A549 (cell line): ENCODE measurements at regions not wholly inside any gene's neighbourhood (a gene's known extent, or its start where the extent isn't known, plus 50 kb on each side); places are given as distances from the start of the nearest gene placed in this dataset.

ENCODE experiments used
- ATAC-seq, 2 experiments: fragments of 200-7000 bp in 1 of 2; fragments of >200 bp in 1 of 2; cut with Nextera tagmentation in 1 of 2; cut with Tn5 transposase in 1 of 2; 3 replicates each; pipeline versions ENCODE4 v1.8.0 to v1.9.1; 2018 to 2020; ENCODE audit warnings: mild to moderate bottlenecking in 1 of 2, moderate library complexity in 1 of 2
- CTCF ChIA-PET: fragments of 300-600 bp; sonication (Branson Sonifier 250); formaldehyde crosslinking; extraction: SDS; loops from one replicate; lab custom pipeline; 2021; ENCODE audit warnings: antibody characterized with exemption, inconsistent platforms; lab: Yijun Ruan, JAX
- POLR2A ChIA-PET: fragments of 350-600 bp; formaldehyde crosslinking; extraction: SDS; loops from one replicate; lab custom pipeline; 2021; ENCODE audit warnings: antibody characterized with exemption, inconsistent platforms; lab: Yijun Ruan, JAX
- DNase-seq, 2 experiments: peaks; one replicate each; pipeline versions ENCODE4 v3.0.0 to v3.0.0-alpha.2; 2011 to 2016; ENCODE audit warnings: low read depth in 1 of 2, low spot score in 1 of 2
- FAIRE-seq: peaks from 2 replicates; lab custom pipeline; 2011; peaks lifted over from hg19 to GRCh38; lab: Jason Lieb, UNC
- H3K27ac ChIP-seq, 2 experiments: fragments of >200 bp; sonication (Bioruptor Twin); formaldehyde crosslinking; 3 replicates each; pipeline ENCODE4 v1.5.1; 2016 to 2017
- H3K4me1 ChIP-seq: fragments of >200 bp; sonication (Bioruptor Twin); formaldehyde crosslinking; 3 replicates; pipeline ENCODE4 v1.6.1; 2016
- H3K4me2 ChIP-seq: fragments of >200 bp; sonication (Bioruptor Twin); formaldehyde crosslinking; 3 replicates; pipeline ENCODE4 v1.6.1; 2016
- H3K4me3 ChIP-seq: fragments of >200 bp; sonication (Bioruptor Twin); formaldehyde crosslinking; 3 replicates; pipeline ENCODE4 v1.5.1; 2016
- H3K9me3 ChIP-seq: fragments of >200 bp; sonication (Bioruptor Twin); formaldehyde crosslinking; 3 replicates; pipeline ENCODE4 v1.6.1; 2016
- CBX8 ChIP-seq: fragments of 200-600 bp; sonication (generic); IDR thresholded peaks from 2 replicates; pipeline ENCODE4 v1.6.1; 2016
- CHD4 ChIP-seq: fragments of 200-600 bp; sonication (generic); IDR thresholded peaks from 2 replicates; pipeline ENCODE4 v1.6.1; 2016; ENCODE audit warnings: antibody characterized with exemption, mild to moderate bottlenecking, borderline replicate concordance
- EHMT2 ChIP-seq: fragments of 200-600 bp; sonication (generic); IDR thresholded peaks from 2 replicates; pipeline ENCODE4 v1.6.1; 2016; ENCODE audit warnings: antibody characterized with exemption, low read depth, mild to moderate bottlenecking, moderate library complexity
- ESRRA ChIP-seq: fragments of 150-350 bp; IDR thresholded peaks from 2 replicates; pipeline ENCODE4 v1.6.1; 2014; ENCODE audit warnings: mild to moderate bottlenecking, low read length, borderline replicate concordance
- FOSB ChIP-seq: fragments of 250-450 bp; sonication (Bioruptor Pico); IDR thresholded peaks from 2 replicates; pipeline ENCODE4 v1.5.0; 2020; ENCODE audit warnings: mild to moderate bottlenecking, moderate library complexity
- HEYL ChIP-seq: fragments of 250-450 bp; sonication (Bioruptor Pico); IDR thresholded peaks from 2 replicates; pipeline ENCODE4 v1.8.0; 2021; ENCODE audit warnings: mild to moderate bottlenecking, moderate library complexity
- JUNB ChIP-seq: fragments of >200 bp; sonication (Bioruptor Twin); formaldehyde crosslinking; IDR thresholded peaks from 2 replicates; pipeline ENCODE4 v1.6.1; 2016
- MAZ ChIP-seq: fragments of 150-350 bp; IDR thresholded peaks from 2 replicates; pipeline ENCODE4 v1.6.1; 2014; ENCODE audit warnings: antibody characterized with exemption, low read depth, low read length, borderline replicate concordance
- MYC ChIP-seq: IDR thresholded peaks from 2 replicates; pipeline ENCODE4 v1.6.1; 2012; ENCODE audit warnings: mild to moderate bottlenecking, inconsistent platforms, low read length, improper control_type of control experiment, borderline replicate concordance
- NFE2L2 ChIP-seq: fragments of 150-350 bp; conservative IDR thresholded peaks from 2 replicates; pipeline ENCODE4 v1.6.1; 2014; ENCODE audit warnings: low read length
- POLR2AphosphoS2 ChIP-seq: conservative IDR thresholded peaks from 2 replicates; pipeline ENCODE4 v1.6.1; 2012; ENCODE audit warnings: low read length, improper control_type of control experiment, inconsistent platforms
- RAD21 ChIP-seq, 2 experiments: fragments of >200 bp in 1 of 2; sonication (Bioruptor Twin) in 1 of 2; formaldehyde crosslinking in 1 of 2; IDR thresholded peaks in 1 of 2; conservative IDR thresholded peaks in 1 of 2; 2 replicates in 1 of 2; 3 replicates in 1 of 2; pipeline ENCODE4 v1.6.1; 2012 to 2018; ENCODE audit warnings: inconsistent platforms in 1 of 2
- RARB ChIP-seq: fragments of 250-450 bp; sonication (Bioruptor Pico); IDR thresholded peaks from 2 replicates; pipeline ENCODE4 v1.8.0; 2021; ENCODE audit warnings: mild to moderate bottlenecking, moderate library complexity
- RCOR1 ChIP-seq: fragments of 150-350 bp; IDR thresholded peaks from 2 replicates; pipeline ENCODE4 v1.6.1; 2014; ENCODE audit warnings: antibody characterized with exemption, low read length, low read depth
- SMC3 ChIP-seq: fragments of >200 bp; sonication (Bioruptor Twin); formaldehyde crosslinking; IDR thresholded peaks from 3 replicates; pipeline ENCODE4 v1.6.1; 2018; ENCODE audit warnings: inconsistent platforms
- ZC3H11A ChIP-seq: fragments of 450-650 bp; IDR thresholded peaks from 2 replicates; pipeline ENCODE4 v1.6.1; 2014; ENCODE audit warnings: antibody characterized with exemption, mild to moderate bottlenecking
- WGBS: methylation state at CpG from one replicate; pipeline ENCODE4 v1.1.6; 2017; ENCODE audit errors: missing lambda C conversion rate; 5-methylcytosine and 5-hydroxymethylcytosine counted together
- TF ChIP-seq, protein P1 (sequence below): IDR thresholded peaks from 2 replicates; pipeline ENCODE4 v1.6.1; 2012
- TF ChIP-seq, protein P2 (sequence below): fragments of >200 bp; sonication (Bioruptor Twin); formaldehyde crosslinking; IDR thresholded peaks from 3 replicates; pipeline ENCODE4 v1.6.1; 2016
- TF ChIP-seq, protein P3 (sequence below): IDR thresholded peaks from 2 replicates; pipeline ENCODE4 v1.6.1; 2012; ENCODE audit warnings: low read depth, borderline replicate concordance
- TF ChIP-seq, protein P4 (sequence below): fragments of >200 bp; sonication (Bioruptor Twin); formaldehyde crosslinking; IDR thresholded peaks from 3 replicates; pipeline ENCODE4 v1.5.1; 2016

DNA sequence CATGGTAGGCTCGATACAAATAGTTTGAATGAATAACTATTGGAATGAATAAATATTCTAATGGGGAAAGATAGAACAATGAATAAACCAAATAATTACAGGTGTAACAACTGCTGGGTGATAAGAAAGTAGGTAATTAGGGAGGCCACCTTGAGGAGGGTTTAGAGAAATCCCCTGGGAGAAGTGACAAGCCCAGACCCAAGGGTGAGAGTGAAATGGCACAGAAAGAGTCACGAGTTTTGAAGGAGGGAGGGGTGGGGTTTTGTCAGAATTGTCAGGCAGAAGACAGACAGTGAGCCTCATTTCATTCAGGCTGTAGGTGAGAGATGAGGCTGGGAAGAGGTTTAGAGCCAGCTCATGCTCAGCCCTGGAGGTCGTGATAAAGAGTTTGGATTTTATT lies 71.6 kb upstream of the L3MBTL4 start:
- TF ChIP-seq MYC (no peak), CHD4 (no peak), EHMT2 (no peak)
- TF ChIP-seq, protein P1, sequence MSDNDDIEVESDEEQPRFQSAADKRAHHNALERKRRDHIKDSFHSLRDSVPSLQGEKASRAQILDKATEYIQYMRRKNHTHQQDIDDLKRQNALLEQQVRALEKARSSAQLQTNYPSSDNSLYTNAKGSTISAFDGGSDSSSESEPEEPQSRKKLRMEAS, result no peak
- TF ChIP-seq, all 56 proteins: peak for 0
- H3K4me3 ChIP-seq, result no peak overlapping the region
- CTCF ChIA-PET, result no interaction called here
- H3K27ac ChIP-seq, result no peak overlapping the region
- FAIRE-seq (no peak), DNase-seq (no peak), ATAC-seq (no peak)
- 0% methylated on average over 3 of the region's 3 CpGs for WGBS
- H3K4me1 ChIP-seq, result no peaks in the 10 kb centered on the region
- H3K4me2 ChIP-seq, result no peak overlapping the region
- no peaks in the 10 kb centered on the region for H3K9me3 ChIP-seq
- POLR2A ChIA-PET, result no interaction called here

DNA sequence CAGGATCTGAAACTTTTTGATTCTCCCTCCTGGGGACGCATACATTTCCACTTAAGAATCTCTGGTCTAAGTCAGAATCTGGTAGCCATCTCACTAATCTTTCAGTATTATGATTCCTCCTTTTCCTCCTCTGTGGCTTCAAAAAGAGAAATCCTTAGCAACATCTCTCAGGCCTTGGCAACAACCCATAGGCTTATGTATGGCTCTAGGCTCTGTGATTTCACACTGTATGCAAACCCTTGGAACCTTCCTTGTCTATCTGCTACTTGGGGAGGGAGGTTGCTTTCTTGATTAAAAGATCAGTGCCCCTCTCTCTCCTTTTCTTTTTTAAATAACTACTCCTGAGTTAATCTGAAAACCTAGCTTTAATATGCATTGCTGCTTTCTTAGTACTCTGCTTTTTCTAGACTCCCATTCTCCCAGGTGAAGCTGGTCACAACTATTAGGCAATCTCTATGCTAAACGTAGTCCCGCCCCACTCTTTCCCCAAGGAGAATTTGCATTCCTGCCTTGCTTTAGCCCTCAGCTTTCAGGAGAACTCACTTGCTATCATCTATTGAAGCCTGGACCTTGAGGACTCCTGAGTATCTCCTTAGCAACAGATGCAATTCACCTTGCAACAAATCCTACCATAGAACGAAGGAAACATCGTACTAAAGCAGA lies 72.2 kb upstream of the L3MBTL4 start:
- DNase-seq, result no peak
- TF ChIP-seq, protein P2, sequence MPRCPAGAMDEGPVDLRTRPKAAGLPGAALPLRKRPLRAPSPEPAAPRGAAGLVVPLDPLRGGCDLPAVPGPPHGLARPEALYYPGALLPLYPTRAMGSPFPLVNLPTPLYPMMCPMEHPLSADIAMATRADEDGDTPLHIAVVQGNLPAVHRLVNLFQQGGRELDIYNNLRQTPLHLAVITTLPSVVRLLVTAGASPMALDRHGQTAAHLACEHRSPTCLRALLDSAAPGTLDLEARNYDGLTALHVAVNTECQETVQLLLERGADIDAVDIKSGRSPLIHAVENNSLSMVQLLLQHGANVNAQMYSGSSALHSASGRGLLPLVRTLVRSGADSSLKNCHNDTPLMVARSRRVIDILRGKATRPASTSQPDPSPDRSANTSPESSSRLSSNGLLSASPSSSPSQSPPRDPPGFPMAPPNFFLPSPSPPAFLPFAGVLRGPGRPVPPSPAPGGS, result no peak
- TF ChIP-seq MAZ (no peak), RCOR1 (no peak), RAD21 (conservative IDR thresholded peaks at IDR 0.05 in 1 of 2, IDR thresholded peaks at IDR 0.05 in 1 of 2) (no peak), JUNB (no peak), RARB (no peak)
- TF ChIP-seq, protein P3, sequence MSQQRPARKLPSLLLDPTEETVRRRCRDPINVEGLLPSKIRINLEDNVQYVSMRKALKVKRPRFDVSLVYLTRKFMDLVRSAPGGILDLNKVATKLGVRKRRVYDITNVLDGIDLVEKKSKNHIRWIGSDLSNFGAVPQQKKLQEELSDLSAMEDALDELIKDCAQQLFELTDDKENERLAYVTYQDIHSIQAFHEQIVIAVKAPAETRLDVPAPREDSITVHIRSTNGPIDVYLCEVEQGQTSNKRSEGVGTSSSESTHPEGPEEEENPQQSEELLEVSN, result no peak
- WGBS, result 5% methylated on average over 5 of the region's 5 CpGs
- Histone ChIP-seq H3K27ac (no peak overlapping the region), H3K4me2 (no peak overlapping the region), H3K9me3 (no peaks in the 10 kb centered on the region), H3K4me3 (no peak overlapping the region), H3K4me1 (no peaks in the 10 kb centered on the region)
- no peak for FAIRE-seq
- CTCF ChIA-PET, result no interaction called here
- POLR2A ChIA-PET, result no interaction called here
- ATAC-seq, result no peak

DNA sequence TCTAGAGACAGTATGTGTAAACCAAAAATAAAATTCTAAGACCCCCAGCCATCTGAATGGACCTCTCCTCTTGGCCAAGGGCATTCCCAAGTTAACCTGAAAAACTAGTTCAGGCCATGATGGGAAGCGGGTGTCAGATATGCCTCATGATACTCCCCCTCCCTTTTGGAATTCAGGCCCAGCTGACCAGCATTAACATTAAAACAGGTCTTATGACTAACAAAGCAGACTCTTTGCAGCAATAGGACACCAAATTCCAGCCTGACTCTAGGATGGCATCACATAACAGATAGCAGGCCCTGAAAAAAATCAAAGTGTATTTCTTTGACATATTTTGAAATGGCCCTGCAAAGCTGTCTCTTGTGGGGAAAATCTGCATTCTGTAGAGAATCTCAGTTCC lies 73.3 kb upstream of the L3MBTL4 start:
- Histone ChIP-seq H3K9me3 (no peaks in the 10 kb centered on the region), H3K4me1 (no peaks in the 10 kb centered on the region), H3K27ac (no peak overlapping the region), H3K4me3 (no peak overlapping the region), H3K4me2 (no peak overlapping the region)
- FAIRE-seq (no peak), ATAC-seq (no peak), DNase-seq (no peak)
- 20% methylated on average over 1 of the region's 1 CpG for WGBS
- CTCF ChIA-PET, result no interaction called here
- TF ChIP-seq CBX8 (no peak), POLR2AphosphoS2 (no peak), RARB (no peak), ZC3H11A (no peak), HEYL (CRISPR knock-in tag) (no peak), FOSB (CRISPR knock-in tag) (no peak), NFE2L2 (no peak), RAD21 (conservative IDR thresholded peaks at IDR 0.05 in 1 of 2, IDR thresholded peaks at IDR 0.05 in 1 of 2) (no peak), CHD4 (no peak), SMC3 (no peak), ESRRA (no peak)
- TF ChIP-seq, protein P4, sequence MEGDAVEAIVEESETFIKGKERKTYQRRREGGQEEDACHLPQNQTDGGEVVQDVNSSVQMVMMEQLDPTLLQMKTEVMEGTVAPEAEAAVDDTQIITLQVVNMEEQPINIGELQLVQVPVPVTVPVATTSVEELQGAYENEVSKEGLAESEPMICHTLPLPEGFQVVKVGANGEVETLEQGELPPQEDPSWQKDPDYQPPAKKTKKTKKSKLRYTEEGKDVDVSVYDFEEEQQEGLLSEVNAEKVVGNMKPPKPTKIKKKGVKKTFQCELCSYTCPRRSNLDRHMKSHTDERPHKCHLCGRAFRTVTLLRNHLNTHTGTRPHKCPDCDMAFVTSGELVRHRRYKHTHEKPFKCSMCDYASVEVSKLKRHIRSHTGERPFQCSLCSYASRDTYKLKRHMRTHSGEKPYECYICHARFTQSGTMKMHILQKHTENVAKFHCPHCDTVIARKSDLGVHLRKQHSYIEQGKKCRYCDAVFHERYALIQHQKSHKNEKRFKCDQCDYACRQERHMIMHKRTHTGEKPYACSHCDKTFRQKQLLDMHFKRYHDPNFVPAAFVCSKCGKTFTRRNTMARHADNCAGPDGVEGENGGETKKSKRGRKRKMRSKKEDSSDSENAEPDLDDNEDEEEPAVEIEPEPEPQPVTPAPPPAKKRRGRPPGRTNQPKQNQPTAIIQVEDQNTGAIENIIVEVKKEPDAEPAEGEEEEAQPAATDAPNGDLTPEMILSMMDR, result no peak
- TF ChIP-seq, protein P3, result no peak
- POLR2A ChIA-PET, result no interaction called here
